ENCODE measurements at regions not wholly inside any gene's neighbourhood (a gene's known extent, or its start where the extent isn't known, plus 50 kb on each side); places are given as distances from the start of the nearest gene placed in this dataset.

DNA sequence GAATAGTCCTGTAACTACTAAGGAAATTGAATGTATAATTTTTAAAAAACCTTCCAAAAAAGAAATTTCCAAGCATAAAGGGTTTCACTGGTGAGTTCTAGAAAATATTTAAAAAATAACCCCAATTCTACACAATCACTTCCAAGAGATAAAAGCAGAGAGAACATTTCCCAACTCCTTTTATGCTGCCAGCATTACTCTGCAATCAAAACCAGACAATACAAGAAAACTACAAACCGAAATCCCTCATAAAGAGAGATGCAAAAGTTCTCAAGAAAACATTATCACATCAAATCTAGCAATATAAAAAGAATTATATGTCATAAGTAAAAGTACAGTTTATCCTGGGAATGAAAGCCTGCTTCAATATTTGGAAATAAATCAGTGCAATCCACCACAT is 84.8 kb downstream of the OAT start:
- in situ Hi-C loops (cut with HindIII; ENCODE audit: low sequenced_read_pairs) = no loop called here
- TF ChIP-seq, protein P1, sequence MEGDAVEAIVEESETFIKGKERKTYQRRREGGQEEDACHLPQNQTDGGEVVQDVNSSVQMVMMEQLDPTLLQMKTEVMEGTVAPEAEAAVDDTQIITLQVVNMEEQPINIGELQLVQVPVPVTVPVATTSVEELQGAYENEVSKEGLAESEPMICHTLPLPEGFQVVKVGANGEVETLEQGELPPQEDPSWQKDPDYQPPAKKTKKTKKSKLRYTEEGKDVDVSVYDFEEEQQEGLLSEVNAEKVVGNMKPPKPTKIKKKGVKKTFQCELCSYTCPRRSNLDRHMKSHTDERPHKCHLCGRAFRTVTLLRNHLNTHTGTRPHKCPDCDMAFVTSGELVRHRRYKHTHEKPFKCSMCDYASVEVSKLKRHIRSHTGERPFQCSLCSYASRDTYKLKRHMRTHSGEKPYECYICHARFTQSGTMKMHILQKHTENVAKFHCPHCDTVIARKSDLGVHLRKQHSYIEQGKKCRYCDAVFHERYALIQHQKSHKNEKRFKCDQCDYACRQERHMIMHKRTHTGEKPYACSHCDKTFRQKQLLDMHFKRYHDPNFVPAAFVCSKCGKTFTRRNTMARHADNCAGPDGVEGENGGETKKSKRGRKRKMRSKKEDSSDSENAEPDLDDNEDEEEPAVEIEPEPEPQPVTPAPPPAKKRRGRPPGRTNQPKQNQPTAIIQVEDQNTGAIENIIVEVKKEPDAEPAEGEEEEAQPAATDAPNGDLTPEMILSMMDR (IDR thresholded peaks at IDR 0.05; ENCODE audit: low read depth, low read length) = no peak
- no peak overlapping the region for H3K4me3 ChIP-seq (ENCODE audit: low read depth, low read length)
- DNase-seq (ENCODE audit: low read depth, low spot score) = no peak

DNA sequence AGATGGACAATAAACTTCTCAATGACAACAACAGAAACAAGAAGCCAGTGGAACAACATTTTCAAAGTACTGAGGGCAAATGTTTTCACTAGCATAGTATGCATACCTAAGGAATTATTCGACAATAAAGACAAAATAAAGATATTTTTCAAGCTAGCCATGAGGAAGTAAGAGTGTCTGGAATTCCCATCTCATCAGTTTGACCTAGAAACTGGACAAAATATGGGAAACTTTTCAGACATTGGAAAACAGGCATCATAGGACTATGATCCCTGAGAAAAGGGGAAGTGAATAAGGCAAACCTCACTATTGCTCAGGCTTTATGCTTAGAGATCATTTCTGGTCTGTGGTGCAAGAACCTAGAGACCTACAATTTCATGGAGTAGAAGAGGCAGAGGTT is 86.3 kb downstream of the OAT start:
- DNase-seq (ENCODE audit: low read depth, low spot score) = peak; percentile 40
- TF ChIP-seq, protein P1 (IDR thresholded peaks at IDR 0.05; ENCODE audit: low read depth, low read length) = no peak
- H3K4me3 ChIP-seq (ENCODE audit: low read depth, low read length) = no peak overlapping the region
- in situ Hi-C loops (cut with HindIII; ENCODE audit: low sequenced_read_pairs) = no loop called here

DNA sequence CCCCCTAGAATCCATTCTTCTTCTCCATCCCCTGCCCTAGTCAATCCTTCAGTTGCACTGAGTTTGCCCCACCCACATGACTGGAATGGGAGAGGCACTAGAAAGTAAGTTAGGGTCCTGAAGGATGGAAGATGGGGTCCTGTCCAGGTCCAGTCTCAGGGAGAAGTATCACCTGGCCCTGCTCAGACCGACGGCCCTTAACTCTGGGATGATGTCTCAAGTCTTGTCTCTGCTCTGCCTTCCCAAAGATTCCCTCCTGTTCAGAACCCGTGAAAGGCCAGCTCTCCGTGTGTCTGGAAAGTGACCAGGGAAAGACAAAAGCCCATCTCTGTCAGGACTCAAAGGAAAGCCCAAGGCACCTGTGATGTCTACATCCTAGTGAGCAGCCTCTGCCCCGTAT is 88.8 kb downstream of the OAT start:
- TF ChIP-seq, protein P1 (IDR thresholded peaks at IDR 0.05; ENCODE audit: low read depth, low read length) = no peak
- in situ Hi-C loops (cut with HindIII; ENCODE audit: low sequenced_read_pairs) = no loop called here
- no peak for DNase-seq (ENCODE audit: low read depth, low spot score)
- H3K4me3 ChIP-seq (ENCODE audit: low read depth, low read length) = no peak overlapping the region

DNA sequence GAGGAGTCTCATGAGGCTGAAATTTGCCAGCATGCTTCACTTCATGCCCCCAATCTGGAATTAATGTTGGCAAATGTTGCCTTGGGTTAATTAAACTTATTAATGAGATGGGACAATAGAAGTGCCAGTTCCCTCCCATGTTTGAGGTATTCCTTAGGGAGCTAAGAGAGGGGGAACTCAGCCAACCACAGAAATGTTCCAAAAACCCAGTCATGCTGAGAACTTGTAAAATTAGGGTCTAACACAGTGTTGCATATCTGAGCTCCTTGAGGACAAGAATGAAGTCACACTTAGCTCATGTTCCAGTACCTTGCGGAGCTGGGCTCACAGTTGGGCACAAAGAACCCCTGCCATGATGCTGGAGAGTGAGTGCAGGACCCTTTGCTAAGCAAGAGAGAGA is 89.4 kb downstream of the OAT start:
- TF ChIP-seq, protein P1 (IDR thresholded peaks at IDR 0.05; ENCODE audit: low read depth, low read length) = no peak
- in situ Hi-C loops (cut with HindIII; ENCODE audit: low sequenced_read_pairs) = no loop called here
- H3K4me3 ChIP-seq (ENCODE audit: low read depth, low read length) = no peak overlapping the region
- DNase-seq (ENCODE audit: low read depth, low spot score) = no peak

DNA sequence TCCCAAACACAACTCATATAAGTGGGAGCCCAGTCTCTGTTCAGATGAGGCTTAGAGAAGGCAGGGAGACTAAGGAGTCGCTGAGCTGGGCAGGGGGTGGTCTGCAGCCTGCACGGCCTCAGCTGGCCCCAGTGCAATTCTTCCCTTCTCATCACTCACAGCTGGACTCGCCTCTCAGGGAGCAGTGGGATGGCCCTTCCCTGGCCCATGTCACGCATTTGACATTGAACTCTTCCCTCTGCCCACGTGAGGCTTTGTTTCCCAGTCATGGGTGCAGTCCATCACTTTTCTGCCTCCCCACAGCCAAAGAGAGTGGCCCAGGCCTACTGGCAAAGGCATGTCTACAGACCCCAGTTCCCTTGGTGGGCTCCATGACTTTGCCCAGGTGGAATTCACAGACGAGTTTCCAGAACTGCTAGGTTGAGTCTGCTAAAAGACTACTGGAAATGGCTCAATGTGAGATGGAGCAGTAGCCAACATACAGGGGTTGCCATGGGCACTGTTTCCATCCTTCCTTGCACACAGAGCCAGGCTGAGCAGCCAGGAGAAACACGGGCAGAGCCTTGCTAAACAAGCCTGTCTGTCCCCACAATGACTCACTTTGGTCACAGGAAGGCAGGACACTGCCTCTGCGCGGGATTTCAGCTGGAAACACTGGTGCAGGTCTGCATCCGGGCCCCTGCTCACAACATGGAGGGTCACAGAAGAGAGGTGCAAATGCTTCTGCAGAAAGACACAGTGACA is 90.1 kb downstream of the OAT start:
- in situ Hi-C loops (cut with HindIII; ENCODE audit: low sequenced_read_pairs) = no loop called here
- H3K4me3 ChIP-seq (ENCODE audit: low read depth, low read length) = no peak overlapping the region
- TF ChIP-seq, protein P1 (IDR thresholded peaks at IDR 0.05; ENCODE audit: low read depth, low read length) = no peak
- no peak for DNase-seq (ENCODE audit: low read depth, low spot score)

DNA sequence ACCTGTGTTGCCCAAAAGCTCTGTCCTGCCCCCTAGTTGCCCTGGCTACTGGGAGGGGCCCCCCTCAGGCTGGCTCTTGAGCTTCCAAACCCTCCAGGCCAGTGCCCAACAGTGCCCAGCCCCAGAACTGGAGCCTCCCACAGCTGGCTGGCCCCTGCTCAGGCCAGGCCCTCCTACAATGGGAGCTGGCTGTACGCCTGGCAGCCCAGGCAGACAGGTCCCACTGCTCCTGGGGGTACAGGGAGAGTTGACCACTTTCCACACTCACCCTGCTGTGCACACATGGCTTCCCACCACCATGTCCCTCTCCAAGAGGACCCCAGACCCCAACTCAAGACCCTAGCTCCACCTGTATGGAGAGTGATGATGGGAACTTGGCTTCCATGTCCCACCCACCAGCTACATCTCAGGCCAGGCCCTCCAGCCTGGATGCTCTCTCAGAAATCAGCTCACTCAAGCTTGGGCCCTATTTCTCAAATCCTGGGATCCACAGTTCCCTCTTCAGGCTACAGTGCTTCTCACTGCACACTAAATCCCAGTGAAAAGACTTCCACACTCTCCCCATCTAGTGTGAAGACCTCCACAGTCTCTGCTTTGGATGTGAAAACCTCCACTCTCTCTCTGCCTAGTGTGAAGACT is 92.6 kb downstream of the OAT start:
- no peak overlapping the region for H3K4me3 ChIP-seq (ENCODE audit: low read depth, low read length)
- in situ Hi-C loops (cut with HindIII; ENCODE audit: low sequenced_read_pairs) = no loop called here
- no peak for DNase-seq (ENCODE audit: low read depth, low spot score)
- TF ChIP-seq, protein P1 (IDR thresholded peaks at IDR 0.05; ENCODE audit: low read depth, low read length) = no peak

All from astrocyte of the spinal cord (primary cell).